ENCODE measurements at regions not wholly inside any gene's neighbourhood (a gene's known extent, or its start where the extent isn't known, plus 50 kb on each side); places are given as distances from the start of the nearest gene placed in this dataset.

DNA sequence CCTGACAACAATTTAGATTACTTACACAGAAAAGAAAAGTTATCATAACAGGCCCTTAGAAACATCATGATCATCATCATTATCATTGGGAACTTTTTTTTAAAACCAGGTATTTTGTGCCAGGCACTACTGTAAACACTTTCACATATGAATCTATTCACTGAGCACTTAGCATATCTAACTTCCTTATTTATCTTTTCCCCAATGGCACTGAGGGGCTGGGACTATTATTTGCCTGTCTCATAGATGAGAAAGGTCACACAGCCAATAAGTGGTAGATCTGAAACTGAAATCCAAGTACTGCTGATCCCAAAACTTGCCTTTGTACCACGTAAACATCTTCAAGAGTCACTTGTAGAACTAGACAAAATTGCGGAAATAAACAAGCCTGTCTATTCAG is 184.2 kb upstream of the RBPJ start:
- H3K27ac ChIP-seq (replicated peaks; ENCODE audit: low read length), result no peak overlapping the region
- DNase-seq (ENCODE audit: low spot score), result no peak
- H4K8ac ChIP-seq (ENCODE audit: low read depth, low read length), result no peak overlapping the region
- no peak overlapping the region for H3K4me3 ChIP-seq (ENCODE audit: low read length in 2 of 2)
- H4K91ac ChIP-seq (ENCODE audit: low read depth, low read length, poor library complexity), result no peak overlapping the region
- no peak overlapping the region for H2AFZ ChIP-seq (ENCODE audit: low read length)
- no peak overlapping the region for H2BK5ac ChIP-seq (ENCODE audit: low read length)
- peaks cover 0 to 7% of the 10 kb centered on the region in 2 donors for H3K4me1 ChIP-seq (ENCODE audit: control insufficient read depth in 2 of 2, insufficient read depth in 1 of 2, low read depth in 1 of 2, low read length in 2 of 2)
- no peak overlapping the region for H3K4me2 ChIP-seq (ENCODE audit: insufficient read depth, low read length, poor library complexity, severe bottlenecking)
- no peak overlapping the region for H2AK5ac ChIP-seq (ENCODE audit: low read depth, low read length)
- no peak overlapping the region for H3K23ac ChIP-seq (ENCODE audit: low read depth, low read length, poor library complexity)
- no peak overlapping the region for H3K4ac ChIP-seq (ENCODE audit: low read length)
- H3K9me3 ChIP-seq (replicated peaks in 1 of 2; ENCODE audit: control insufficient read depth in 2 of 2, insufficient read depth in 1 of 2, low read depth in 1 of 2, low read length in 2 of 2), result no peaks in the 10 kb centered on the region
- H3K18ac ChIP-seq (ENCODE audit: low read length), result no peak overlapping the region
- no peak overlapping the region for H2BK12ac ChIP-seq (ENCODE audit: low read length)
- no peak overlapping the region for H2BK15ac ChIP-seq (ENCODE audit: low read length)
- H3K79me1 ChIP-seq (ENCODE audit: low read depth, low read length), result no peaks in the 10 kb centered on the region
- no peaks in the 10 kb centered on the region for H3K36me3 ChIP-seq (replicated peaks in 1 of 2; ENCODE audit: control insufficient read depth in 2 of 2, insufficient read depth in 2 of 2, low read length in 2 of 2)
- WGBS, 2 donors (ENCODE audit: extremely low coverage in 2 of 2, insufficient read length in 2 of 2, insufficient replicate concordance in 1 of 2), result no CpG with 5 or more reads among the region's 2 CpGs
- H3K14ac ChIP-seq (ENCODE audit: low read length), result no peak overlapping the region
- H3K27me3 ChIP-seq (ENCODE audit: control insufficient read depth in 3 of 3, insufficient read depth in 3 of 3, low read depth in 1 of 3, low read length in 3 of 3), result no peaks in the 10 kb centered on the region
- no peak overlapping the region for H3K9ac ChIP-seq (ENCODE audit: low read depth, low read length, poor library complexity)
- H2BK120ac ChIP-seq (ENCODE audit: low read depth, low read length), result no peak overlapping the region

DNA sequence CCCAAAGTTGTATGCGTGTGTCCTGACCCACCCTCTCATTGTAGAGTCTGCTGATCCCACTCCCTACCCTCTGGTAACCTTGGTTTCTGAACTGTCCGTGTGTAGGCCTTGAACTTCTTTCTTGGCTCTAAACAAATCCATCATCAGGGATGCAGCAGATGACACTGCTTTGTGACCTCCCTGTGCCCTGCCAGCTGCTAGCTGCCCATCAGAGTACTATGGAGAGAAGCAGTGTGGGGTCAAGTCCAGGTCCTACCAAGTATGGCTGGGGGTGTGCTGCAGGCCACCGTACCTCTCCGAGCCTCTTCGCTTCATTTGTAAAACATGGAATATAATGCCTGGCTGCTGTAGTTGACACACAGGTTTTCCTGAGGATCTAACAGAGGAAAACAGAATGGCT is 183.5 kb upstream of the RBPJ start:
- Histone ChIP-seq H3K4me1 (ENCODE audit: control insufficient read depth in 2 of 2, insufficient read depth in 1 of 2, low read depth in 1 of 2, low read length in 2 of 2) (peaks cover 0 to 7% of the 10 kb centered on the region in 2 donors), H2AK5ac (ENCODE audit: low read depth, low read length) (no peak overlapping the region), H2BK5ac (ENCODE audit: low read length) (no peak overlapping the region), H3K36me3 (replicated peaks in 1 of 2; ENCODE audit: control insufficient read depth in 2 of 2, insufficient read depth in 2 of 2, low read length in 2 of 2) (no peaks in the 10 kb centered on the region), H3K79me1 (ENCODE audit: low read depth, low read length) (no peaks in the 10 kb centered on the region), H3K14ac (ENCODE audit: low read length) (no peak overlapping the region), H2BK12ac (ENCODE audit: low read length) (no peak overlapping the region), H2AFZ (ENCODE audit: low read length) (no peak overlapping the region), H3K18ac (ENCODE audit: low read length) (no peak overlapping the region), H3K4me2 (ENCODE audit: insufficient read depth, low read length, poor library complexity, severe bottlenecking) (no peak overlapping the region), H4K8ac (ENCODE audit: low read depth, low read length) (no peak overlapping the region), H3K9me3 (replicated peaks in 1 of 2; ENCODE audit: control insufficient read depth in 2 of 2, insufficient read depth in 1 of 2, low read depth in 1 of 2, low read length in 2 of 2) (no peaks in the 10 kb centered on the region), H3K9ac (ENCODE audit: low read depth, low read length, poor library complexity) (no peak overlapping the region), H2BK15ac (ENCODE audit: low read length) (no peak overlapping the region), H2BK120ac (ENCODE audit: low read depth, low read length) (no peak overlapping the region), H3K4ac (ENCODE audit: low read length) (no peak overlapping the region), H3K23ac (ENCODE audit: low read depth, low read length, poor library complexity) (no peak overlapping the region), H3K4me3 (ENCODE audit: low read length in 2 of 2) (no peak overlapping the region), H3K27me3 (ENCODE audit: control insufficient read depth in 3 of 3, insufficient read depth in 3 of 3, low read depth in 1 of 3, low read length in 3 of 3) (no peaks in the 10 kb centered on the region), H3K27ac (replicated peaks; ENCODE audit: low read length) (no peak overlapping the region), H4K91ac (ENCODE audit: low read depth, low read length, poor library complexity) (no peak overlapping the region)
- WGBS, 2 donors (ENCODE audit: extremely low coverage in 2 of 2, insufficient read length in 2 of 2, insufficient replicate concordance in 1 of 2), result no CpG with 5 or more reads among the region's 5 CpGs
- DNase-seq (ENCODE audit: low spot score), result no peak

DNA sequence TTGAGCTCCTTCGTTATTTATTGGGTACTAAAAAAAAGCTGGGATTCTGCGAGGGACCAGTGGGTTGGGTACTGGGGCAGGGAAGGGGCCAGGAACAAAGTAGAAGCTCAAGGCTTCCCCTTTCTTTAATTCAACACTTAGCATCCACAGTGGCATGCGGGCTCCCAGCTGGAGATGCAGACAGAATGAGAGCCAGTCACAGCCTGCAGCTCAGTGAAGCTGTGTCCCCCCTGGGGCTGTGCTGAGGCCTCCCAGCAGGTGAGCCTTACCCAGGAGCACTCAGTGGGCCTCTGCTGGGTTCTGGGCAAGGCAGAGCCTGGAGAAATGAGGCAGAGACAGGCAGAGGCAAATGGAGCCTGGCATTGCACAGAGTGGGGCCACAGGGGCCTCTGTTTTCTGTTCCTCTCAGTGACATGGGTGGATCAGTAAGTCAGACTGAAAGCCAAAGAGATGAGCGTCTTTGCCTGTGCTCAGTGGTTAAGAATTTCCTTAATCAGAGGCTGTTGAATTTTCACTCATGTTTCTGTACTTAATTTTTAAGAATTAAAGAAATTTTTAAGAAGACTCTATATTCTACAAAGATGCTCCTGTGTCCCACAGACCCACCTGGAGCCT is 181.4 kb upstream of the RBPJ start:
- no peak overlapping the region for H3K27ac ChIP-seq (replicated peaks; ENCODE audit: low read length)

DNA sequence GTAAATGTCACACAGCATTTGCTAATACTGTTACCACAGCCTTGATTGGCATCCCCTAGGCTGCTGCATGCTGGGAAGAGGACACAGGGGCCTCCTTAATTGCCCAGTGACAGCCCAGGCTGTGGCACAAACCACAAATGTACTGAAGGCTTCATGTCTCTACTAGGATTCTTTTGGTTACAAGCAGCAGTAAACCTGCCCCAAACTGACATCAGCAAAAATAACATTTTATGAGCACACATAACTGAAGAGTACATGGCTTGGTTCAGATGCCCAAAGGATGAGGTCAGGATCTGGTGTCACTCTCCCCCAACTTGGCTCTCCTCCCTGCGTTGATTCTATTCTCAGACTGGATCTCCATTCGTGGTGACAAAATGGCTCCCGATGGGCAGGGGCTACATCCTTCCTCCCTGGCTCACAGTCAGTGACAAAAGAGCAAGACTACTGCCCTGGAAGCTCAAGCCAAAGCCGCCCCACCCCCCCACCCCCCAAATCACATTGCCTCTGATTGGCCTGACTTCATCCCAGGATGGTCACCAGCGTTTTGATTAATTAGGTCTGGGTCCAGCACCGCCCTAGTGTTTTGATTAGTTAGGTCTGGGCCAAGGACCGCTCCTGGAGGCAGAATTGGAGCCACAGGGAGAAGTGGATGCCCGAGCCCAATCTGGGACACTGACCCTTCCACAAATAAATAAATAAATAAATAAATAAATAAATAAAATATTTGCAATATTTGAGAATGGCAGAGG is 180.5 kb upstream of the RBPJ start:
- Histone ChIP-seq H3K14ac (ENCODE audit: low read length) (no peak overlapping the region), H3K27me3 (ENCODE audit: control insufficient read depth in 3 of 3, insufficient read depth in 3 of 3, low read depth in 1 of 3, low read length in 3 of 3) (no peaks in the 10 kb centered on the region), H3K36me3 (replicated peaks in 1 of 2; ENCODE audit: control insufficient read depth in 2 of 2, insufficient read depth in 2 of 2, low read length in 2 of 2) (no peaks in the 10 kb centered on the region), H3K18ac (ENCODE audit: low read length) (no peak overlapping the region), H3K4me1 (ENCODE audit: control insufficient read depth in 2 of 2, insufficient read depth in 1 of 2, low read depth in 1 of 2, low read length in 2 of 2) (peaks cover 0 to 7% of the 10 kb centered on the region in 2 donors), H2AFZ (ENCODE audit: low read length) (no peak overlapping the region), H3K9ac (ENCODE audit: low read depth, low read length, poor library complexity) (no peak overlapping the region), H2BK12ac (ENCODE audit: low read length) (no peak overlapping the region), H3K79me1 (ENCODE audit: low read depth, low read length) (no peaks in the 10 kb centered on the region), H4K8ac (ENCODE audit: low read depth, low read length) (no peak overlapping the region), H2BK120ac (ENCODE audit: low read depth, low read length) (no peak overlapping the region), H3K23ac (ENCODE audit: low read depth, low read length, poor library complexity) (no peak overlapping the region), H2BK15ac (ENCODE audit: low read length) (no peak overlapping the region), H3K27ac (replicated peaks; ENCODE audit: low read length) (no peak overlapping the region), H3K4me2 (ENCODE audit: insufficient read depth, low read length, poor library complexity, severe bottlenecking) (no peak overlapping the region), H2AK5ac (ENCODE audit: low read depth, low read length) (no peak overlapping the region), H4K91ac (ENCODE audit: low read depth, low read length, poor library complexity) (no peak overlapping the region), H2BK5ac (ENCODE audit: low read length) (no peak overlapping the region), H3K9me3 (replicated peaks in 1 of 2; ENCODE audit: control insufficient read depth in 2 of 2, insufficient read depth in 1 of 2, low read depth in 1 of 2, low read length in 2 of 2) (no peaks in the 10 kb centered on the region), H3K4me3 (ENCODE audit: low read length in 2 of 2) (no peak overlapping the region), H3K4ac (ENCODE audit: low read length) (no peak overlapping the region)
- no CpG with 5 or more reads among the region's 8 CpGs for WGBS, 2 donors (ENCODE audit: extremely low coverage in 2 of 2, insufficient read length in 2 of 2, insufficient replicate concordance in 1 of 2)
- DNase-seq (ENCODE audit: low spot score), result no peak

More for the DNA sequence above, 181.4 kb upstream of the RBPJ start:
- Histone ChIP-seq H3K9me3 (replicated peaks in 1 of 2; ENCODE audit: control insufficient read depth in 2 of 2, insufficient read depth in 1 of 2, low read depth in 1 of 2, low read length in 2 of 2) (no peaks in the 10 kb centered on the region), H4K8ac (ENCODE audit: low read depth, low read length) (no peak overlapping the region), H3K36me3 (replicated peaks in 1 of 2; ENCODE audit: control insufficient read depth in 2 of 2, insufficient read depth in 2 of 2, low read length in 2 of 2) (no peaks in the 10 kb centered on the region), H3K14ac (ENCODE audit: low read length) (no peak overlapping the region), H2AFZ (ENCODE audit: low read length) (no peak overlapping the region), H3K27me3 (ENCODE audit: control insufficient read depth in 3 of 3, insufficient read depth in 3 of 3, low read depth in 1 of 3, low read length in 3 of 3) (no peaks in the 10 kb centered on the region), H3K9ac (ENCODE audit: low read depth, low read length, poor library complexity) (no peak overlapping the region), H4K91ac (ENCODE audit: low read depth, low read length, poor library complexity) (no peak overlapping the region), H3K4me3 (ENCODE audit: low read length in 2 of 2) (no peak overlapping the region), H2AK5ac (ENCODE audit: low read depth, low read length) (no peak overlapping the region), H3K18ac (ENCODE audit: low read length) (no peak overlapping the region), H3K23ac (ENCODE audit: low read depth, low read length, poor library complexity) (no peak overlapping the region), H3K4ac (ENCODE audit: low read length) (no peak overlapping the region), H2BK15ac (ENCODE audit: low read length) (no peak overlapping the region), H3K4me1 (ENCODE audit: control insufficient read depth in 2 of 2, insufficient read depth in 1 of 2, low read depth in 1 of 2, low read length in 2 of 2) (peaks cover 0 to 7% of the 10 kb centered on the region in 2 donors), H3K79me1 (ENCODE audit: low read depth, low read length) (no peaks in the 10 kb centered on the region), H2BK120ac (ENCODE audit: low read depth, low read length) (no peak overlapping the region), H2BK12ac (ENCODE audit: low read length) (no peak overlapping the region), H2BK5ac (ENCODE audit: low read length) (no peak overlapping the region), H3K4me2 (ENCODE audit: insufficient read depth, low read length, poor library complexity, severe bottlenecking) (no peak overlapping the region)
- DNase-seq (ENCODE audit: low spot score), result no peak
- WGBS, 2 donors (ENCODE audit: extremely low coverage in 2 of 2, insufficient read length in 2 of 2, insufficient replicate concordance in 1 of 2), result no CpG with 5 or more reads among the region's 4 CpGs

Data from neuronal stem cell (in vitro differentiated cells).